Memory B cell (primary cell): ENCODE measurements at regions not wholly inside any gene's neighbourhood (a gene's known extent, or its start where the extent isn't known, plus 50 kb on each side); places are given as distances from the start of the nearest gene placed in this dataset.
"Not testable (repeated sequence)": the region's sequence is repeated elsewhere in the genome, so short reads cannot be mapped to it uniquely, and the experiment has no call there.

Experiments
- ATAC-seq: fragments of 150-1000 bp; cut with Tn5 transposase; 2 replicates; pipeline ENCODE4 v1.10.0; 2021; ENCODE audit warnings: low read depth, mild to moderate bottlenecking, moderate library complexity
- DNase-seq, 2 donors: peaks; one replicate each; pipeline ENCODE4 v3.0.0; 2022; ENCODE audit warnings: low spot score in 2 of 2
- H3K27ac Mint-ChIP-seq: one replicate; pipeline ENCODE4 v1.8.0; 2022; ENCODE audit warnings: mild to moderate bottlenecking, moderate library complexity, mixed read lengths
- H3K27me3 Mint-ChIP-seq: one replicate; pipeline ENCODE4 v1.8.0; 2022; ENCODE audit warnings: mixed read lengths
- H3K36me3 Mint-ChIP-seq: one replicate; pipeline ENCODE4 v1.8.0; 2022; ENCODE audit warnings: mild to moderate bottlenecking, mixed read lengths
- H3K4me1 Mint-ChIP-seq: one replicate; pipeline ENCODE4 v1.8.0; 2022; ENCODE audit warnings: mixed read lengths
- H3K4me3 Mint-ChIP-seq: one replicate; pipeline ENCODE4 v1.8.0; 2022; ENCODE audit warnings: mild to moderate bottlenecking, moderate library complexity, mixed read lengths
- H3K9me3 Mint-ChIP-seq: one replicate; pipeline ENCODE4 v1.8.0; 2022; ENCODE audit warnings: mixed read lengths

DNA sequence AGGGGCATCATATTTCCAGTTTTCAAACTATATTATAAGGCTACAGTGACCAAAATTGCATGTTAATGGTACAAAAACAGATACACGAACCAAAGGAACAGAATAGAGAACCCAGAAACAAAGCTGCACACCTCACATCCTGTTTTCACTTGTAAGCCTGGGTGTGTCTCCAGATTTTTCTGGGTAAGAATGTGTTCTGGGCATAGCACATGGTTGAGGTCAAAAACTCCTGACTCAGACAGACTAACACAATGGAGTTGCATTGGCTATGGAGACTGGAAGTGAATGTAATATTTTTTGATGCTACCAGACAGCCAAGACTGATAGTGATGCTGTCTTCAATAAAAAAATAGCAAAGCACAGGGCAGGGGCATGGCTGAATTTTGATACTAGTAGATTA lies 1175.2 kb downstream of the NXPH1 start:
- Mint-ChIP-seq H3K27me3 (no peaks in the 10 kb centered on the region), H3K36me3 (no peaks in the 10 kb centered on the region), H3K9me3 (peaks cover 2% of the 10 kb centered on the region), H3K4me3 (no peak overlapping the region), H3K27ac (no peak overlapping the region), H3K4me1 (no peaks in the 10 kb centered on the region)
- DNase-seq (no peak), ATAC-seq (no peak)

DNA sequence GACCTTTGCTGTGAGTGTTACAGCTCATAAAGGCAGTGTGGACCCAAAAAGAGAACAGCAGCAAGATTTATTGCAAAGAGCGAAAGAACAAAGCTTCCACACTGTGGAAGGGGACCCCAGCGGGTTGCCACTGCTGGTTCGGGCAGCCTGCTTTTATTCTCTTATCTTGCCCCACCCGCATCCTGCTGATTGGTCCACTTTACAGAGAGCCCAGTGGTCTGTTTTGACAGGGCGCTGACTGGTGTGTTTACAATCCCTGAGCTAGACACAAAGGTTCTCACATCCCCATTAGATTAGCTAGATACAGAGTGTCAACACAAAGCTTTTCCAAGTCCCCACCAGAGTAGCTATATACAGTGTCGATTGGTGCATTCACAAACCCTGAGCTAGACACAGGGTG lies 1187.5 kb downstream of the NXPH1 start:
- H3K9me3 Mint-ChIP-seq, H3K36me3 Mint-ChIP-seq, H3K27me3 Mint-ChIP-seq, H3K27ac Mint-ChIP-seq, H3K4me1 Mint-ChIP-seq, DNase-seq, ATAC-seq, H3K4me3 Mint-ChIP-seq: not testable (repeated sequence)

DNA sequence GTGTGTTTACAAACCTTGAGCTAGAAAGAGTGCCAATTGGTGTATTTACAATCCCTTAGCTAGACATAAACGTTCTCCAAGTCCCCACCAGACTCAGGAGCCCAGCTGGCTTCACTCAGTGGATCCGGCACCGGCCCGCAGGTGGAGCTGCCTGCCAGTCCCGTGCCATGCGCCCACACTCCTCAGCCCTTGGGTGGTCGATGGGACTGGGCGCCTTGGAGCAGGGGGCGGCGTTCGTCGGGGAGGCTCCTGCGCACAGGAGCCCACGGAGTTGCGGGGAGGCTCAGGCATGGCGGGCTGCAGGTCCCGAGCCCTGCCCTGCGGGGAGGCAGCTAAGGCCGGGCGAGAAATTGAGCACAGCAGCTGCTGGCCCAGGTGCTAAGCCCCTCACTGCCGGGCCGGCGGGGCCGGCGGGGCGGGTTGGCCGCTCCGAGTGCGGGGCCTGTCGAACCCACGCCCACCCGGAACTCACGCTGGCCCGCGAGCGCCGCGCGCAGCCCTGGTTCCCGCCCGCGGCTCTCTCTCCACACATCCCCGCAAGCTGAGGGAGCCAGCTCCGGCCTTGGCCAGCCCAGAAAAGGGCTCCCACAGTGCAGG lies 1188.0 kb downstream of the NXPH1 start:
- H3K27ac Mint-ChIP-seq, H3K4me3 Mint-ChIP-seq, H3K36me3 Mint-ChIP-seq, H3K27me3 Mint-ChIP-seq, ATAC-seq, H3K9me3 Mint-ChIP-seq, DNase-seq, H3K4me1 Mint-ChIP-seq: not testable (repeated sequence)

DNA sequence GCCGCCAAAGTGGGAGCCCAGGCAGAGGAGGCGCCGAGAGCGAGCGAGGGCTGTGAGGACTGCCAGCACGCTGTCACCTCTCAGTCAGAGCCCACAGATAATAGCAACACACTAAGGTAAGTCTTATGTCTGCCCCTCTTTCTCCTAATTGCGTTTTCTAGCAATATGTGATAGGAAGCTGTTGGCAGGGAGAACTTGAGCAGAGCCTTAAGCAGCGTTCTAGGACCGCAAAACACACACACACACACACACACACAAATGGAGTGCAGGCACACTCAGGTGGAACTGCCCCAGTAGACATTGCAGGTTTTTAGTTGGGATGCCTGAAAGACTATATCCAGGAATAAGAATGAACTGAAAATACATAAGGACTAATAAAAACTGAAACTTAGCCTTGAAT lies 1188.5 kb downstream of the NXPH1 start:
- Mint-ChIP-seq H3K4me1 (no peaks in the 10 kb centered on the region), H3K27me3 (no peaks in the 10 kb centered on the region), H3K4me3 (no peak overlapping the region), H3K27ac (no peak overlapping the region), H3K9me3 (peaks cover 7% of the 10 kb centered on the region), H3K36me3 (no peaks in the 10 kb centered on the region)
- DNase-seq (no peak), ATAC-seq (no peak)

DNA sequence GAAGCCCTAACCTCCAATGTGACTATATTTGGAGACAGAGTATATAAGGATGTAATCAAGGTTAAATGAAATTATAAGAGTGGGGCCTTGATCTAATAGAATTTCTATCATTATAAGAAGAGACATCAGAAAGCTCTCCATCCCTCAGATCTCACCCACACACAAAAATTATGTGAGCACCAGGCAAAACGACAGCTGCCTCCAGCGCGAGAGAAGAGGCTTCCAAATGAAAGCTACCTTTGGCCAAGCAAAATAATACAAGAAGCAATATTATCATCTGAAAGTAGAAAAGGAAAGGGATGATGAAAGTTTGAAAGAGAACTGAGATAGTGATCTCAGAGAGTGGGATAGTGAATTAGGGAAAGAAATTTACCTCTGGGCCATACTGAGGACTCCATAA lies 1192.5 kb downstream of the NXPH1 start:
- peaks cover 4% of the 10 kb centered on the region for H3K9me3 Mint-ChIP-seq
- H3K27ac Mint-ChIP-seq: no peak overlapping the region
- H3K36me3 Mint-ChIP-seq: no peaks in the 10 kb centered on the region
- DNase-seq (no peak), ATAC-seq (no peak)
- no peaks in the 10 kb centered on the region for H3K4me1 Mint-ChIP-seq
- no peaks in the 10 kb centered on the region for H3K27me3 Mint-ChIP-seq
- H3K4me3 Mint-ChIP-seq: no peak overlapping the region

DNA sequence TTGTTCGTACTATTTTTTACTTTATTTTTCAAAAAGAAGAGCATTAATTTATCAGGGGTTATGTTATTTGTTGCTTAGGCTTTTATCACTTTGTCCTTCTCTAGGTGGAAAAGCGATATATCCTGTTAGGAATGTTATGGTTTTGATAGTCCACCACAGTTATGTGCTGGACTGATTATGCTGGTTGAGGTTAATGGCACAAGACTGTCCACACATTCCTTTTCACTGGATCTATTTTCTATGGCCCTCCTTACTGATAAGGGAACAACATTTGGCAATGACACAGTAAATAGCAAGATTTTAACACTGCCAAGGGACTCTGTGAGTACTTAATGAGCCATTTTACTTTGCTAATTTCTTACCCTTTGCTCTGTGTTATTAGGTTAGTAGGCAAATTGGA lies 1212.3 kb downstream of the NXPH1 start:
- H3K4me1 Mint-ChIP-seq: no peaks in the 10 kb centered on the region
- H3K9me3 Mint-ChIP-seq: no peaks in the 10 kb centered on the region
- no peak for ATAC-seq

DNA sequence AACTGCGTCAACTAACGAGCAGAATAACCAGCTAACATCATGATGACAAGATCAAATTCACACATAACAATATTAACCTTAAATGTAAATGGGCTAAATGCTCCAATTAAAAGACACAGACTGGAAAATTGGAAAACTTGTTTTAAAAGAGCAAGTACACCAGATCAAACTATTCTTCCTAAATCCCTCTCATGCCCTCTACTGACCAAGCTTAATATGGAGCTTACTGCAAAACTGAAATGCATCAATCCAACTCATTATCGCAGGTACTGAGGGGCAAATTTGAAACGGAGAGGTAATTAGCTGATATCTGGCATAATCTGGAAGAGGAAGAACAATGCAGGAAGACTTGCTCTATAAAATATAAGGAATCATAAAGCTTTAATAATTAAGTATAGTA lies 1223.8 kb downstream of the NXPH1 start:
- Mint-ChIP-seq H3K27me3 (no peaks in the 10 kb centered on the region), H3K4me3 (no peak overlapping the region), H3K27ac (no peak overlapping the region), H3K36me3 (no peaks in the 10 kb centered on the region), H3K4me1 (no peaks in the 10 kb centered on the region), H3K9me3 (peaks cover 7% of the 10 kb centered on the region)
- no peak for ATAC-seq
- no peak for DNase-seq

More for the DNA sequence above, 1212.3 kb downstream of the NXPH1 start:
- no peak for DNase-seq
- Mint-ChIP-seq H3K4me3 (no peak overlapping the region), H3K27ac (no peak overlapping the region), H3K36me3 (no peaks in the 10 kb centered on the region), H3K27me3 (no peaks in the 10 kb centered on the region)

DNA sequence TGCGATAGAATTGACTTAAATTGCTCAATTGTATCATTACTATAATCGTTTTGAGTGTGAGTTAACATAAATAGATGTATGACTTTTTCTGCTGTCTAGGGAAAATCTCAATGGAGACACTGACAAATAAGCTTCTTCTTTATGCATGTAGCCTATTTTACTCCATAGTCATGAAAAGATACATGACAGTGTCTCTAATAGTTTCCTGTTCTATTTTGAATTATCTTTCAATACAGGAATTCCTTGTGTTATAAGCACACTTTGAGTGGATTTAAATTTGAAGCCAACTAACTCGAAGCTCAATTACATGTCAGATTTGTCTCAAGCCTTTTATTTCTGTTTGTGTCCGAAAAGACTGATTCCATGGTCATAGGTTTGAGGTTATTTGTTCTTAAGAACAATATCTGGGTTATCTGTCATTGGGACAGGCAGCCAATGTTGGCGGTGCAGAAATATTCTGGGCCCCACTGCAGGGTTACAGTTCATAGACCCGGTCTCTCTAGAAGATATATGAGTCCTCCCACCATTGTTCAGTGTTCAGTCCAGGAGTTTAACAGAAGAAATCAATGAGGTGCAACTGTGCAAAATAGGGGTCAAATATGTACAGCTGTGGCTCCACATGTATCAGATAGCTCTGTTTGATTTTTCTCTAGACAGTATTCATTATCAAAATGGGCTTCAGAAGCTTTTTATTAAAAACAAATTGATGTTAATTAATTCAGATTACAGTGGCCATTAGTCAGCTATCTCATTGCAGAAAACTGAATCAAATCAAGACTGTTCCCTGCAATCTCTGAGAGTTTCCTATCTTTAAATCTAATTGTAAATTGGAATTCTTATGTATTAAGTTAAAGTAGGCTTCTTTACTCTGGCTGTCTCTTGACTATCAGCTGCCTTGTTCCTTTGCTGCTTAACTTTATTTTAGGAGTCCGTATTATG lies 1238.8 kb downstream of the NXPH1 start:
- no peak for ATAC-seq
- no peak for DNase-seq
- H3K4me1 Mint-ChIP-seq: no peaks in the 10 kb centered on the region
- no peak overlapping the region for H3K27ac Mint-ChIP-seq
- no peak overlapping the region for H3K4me3 Mint-ChIP-seq
- H3K36me3 Mint-ChIP-seq: no peaks in the 10 kb centered on the region
- no peaks in the 10 kb centered on the region for H3K27me3 Mint-ChIP-seq
- no peaks in the 10 kb centered on the region for H3K9me3 Mint-ChIP-seq

DNA sequence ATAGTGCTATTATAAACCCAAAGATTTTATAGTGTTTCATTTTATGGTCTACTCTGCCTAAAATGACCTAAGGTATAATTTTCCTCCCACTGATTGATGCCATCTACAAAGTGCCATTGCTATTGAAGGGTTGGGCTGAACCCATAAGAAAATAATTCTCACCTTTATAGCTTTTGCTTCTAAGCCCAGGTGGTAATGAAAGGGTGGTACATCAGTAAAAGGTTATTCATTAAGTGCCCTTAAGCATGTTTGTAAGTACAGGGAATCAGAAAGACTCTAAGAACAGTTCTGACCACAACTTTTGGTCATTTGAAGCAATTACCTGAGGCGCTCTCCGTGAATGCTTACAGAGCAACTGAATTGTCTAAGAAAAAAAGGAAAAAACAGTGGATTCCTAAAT lies 1247.3 kb downstream of the NXPH1 start:
- Mint-ChIP-seq H3K9me3 (peaks cover 1% of the 10 kb centered on the region), H3K4me1 (no peaks in the 10 kb centered on the region), H3K4me3 (no peak overlapping the region), H3K27me3 (no peaks in the 10 kb centered on the region), H3K36me3 (no peaks in the 10 kb centered on the region), H3K27ac (no peak overlapping the region)
- ATAC-seq (no peak), DNase-seq (no peak)

DNA sequence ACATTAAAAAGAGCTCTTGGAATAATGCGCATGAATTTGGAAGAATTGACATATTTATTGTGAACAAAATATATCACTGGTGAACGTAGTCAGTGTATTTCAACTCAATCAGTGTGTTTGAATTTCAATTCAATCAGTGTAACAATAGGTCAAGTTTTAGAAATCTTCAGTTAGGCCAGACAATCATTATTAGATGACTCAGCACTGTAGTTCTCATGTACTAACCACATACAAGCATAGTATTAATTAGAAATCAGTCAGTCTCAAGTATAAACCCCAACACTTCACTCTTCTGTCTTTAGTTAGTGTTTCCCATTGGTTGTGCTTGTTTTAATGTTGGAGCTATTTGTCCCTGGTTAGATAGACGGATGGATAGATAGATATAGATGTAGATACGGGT lies 1247.9 kb downstream of the NXPH1 start:
- Mint-ChIP-seq H3K27ac (no peak overlapping the region), H3K4me1 (no peaks in the 10 kb centered on the region), H3K9me3 (peaks cover 1% of the 10 kb centered on the region), H3K4me3 (no peak overlapping the region), H3K36me3 (no peaks in the 10 kb centered on the region), H3K27me3 (no peaks in the 10 kb centered on the region)
- DNase-seq (no peak), ATAC-seq (no peak)

DNA sequence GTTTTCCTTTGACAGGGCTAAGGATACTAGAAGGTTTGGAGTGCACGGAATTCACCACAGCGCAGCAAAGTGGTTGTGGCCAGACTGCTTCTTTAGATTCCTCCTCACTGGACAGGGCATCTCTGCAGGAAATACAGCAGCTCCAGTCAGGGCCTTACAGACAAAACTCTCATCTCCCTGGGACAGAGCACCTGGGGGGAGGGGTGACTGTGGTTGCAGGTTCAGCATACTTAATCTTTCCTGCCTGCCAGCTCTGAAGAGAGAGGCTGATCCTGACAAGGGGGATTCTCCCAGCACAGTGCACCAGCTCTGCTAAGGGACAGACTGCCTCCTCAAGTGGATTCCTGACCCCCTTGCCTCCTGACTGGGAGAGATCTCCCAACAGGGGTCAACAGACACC lies 1257.9 kb downstream of the NXPH1 start:
- Mint-ChIP-seq H3K36me3 (no peaks in the 10 kb centered on the region), H3K27ac (no peak overlapping the region), H3K27me3 (no peaks in the 10 kb centered on the region), H3K4me1 (no peaks in the 10 kb centered on the region), H3K9me3 (no peaks in the 10 kb centered on the region), H3K4me3 (no peak overlapping the region)
- ATAC-seq (no peak), DNase-seq (no peak)

DNA sequence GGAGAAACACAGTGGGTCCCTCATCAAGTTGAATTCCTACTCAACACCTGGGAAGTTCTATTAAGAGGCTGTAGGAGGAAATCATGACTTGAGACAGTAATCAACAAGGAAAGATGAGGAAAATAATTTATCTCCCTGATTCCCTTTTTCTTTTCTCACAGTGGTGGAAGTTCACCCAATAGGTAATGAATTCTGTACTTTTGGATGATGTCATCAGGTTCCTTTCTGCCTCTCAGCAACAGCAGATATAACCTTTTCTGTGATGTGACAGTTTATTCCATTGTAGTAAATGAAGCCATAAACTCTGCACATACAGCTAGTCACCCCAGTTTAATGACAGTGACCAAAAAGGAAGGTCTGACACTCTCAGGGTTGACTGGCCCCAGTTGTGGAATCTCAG lies 1265.0 kb downstream of the NXPH1 start:
- Mint-ChIP-seq H3K36me3 (no peaks in the 10 kb centered on the region), H3K27me3 (no peaks in the 10 kb centered on the region), H3K4me1 (no peaks in the 10 kb centered on the region), H3K27ac (no peak overlapping the region), H3K9me3 (peaks cover 3% of the 10 kb centered on the region), H3K4me3 (no peak overlapping the region)
- DNase-seq: no peak
- no peak for ATAC-seq

DNA sequence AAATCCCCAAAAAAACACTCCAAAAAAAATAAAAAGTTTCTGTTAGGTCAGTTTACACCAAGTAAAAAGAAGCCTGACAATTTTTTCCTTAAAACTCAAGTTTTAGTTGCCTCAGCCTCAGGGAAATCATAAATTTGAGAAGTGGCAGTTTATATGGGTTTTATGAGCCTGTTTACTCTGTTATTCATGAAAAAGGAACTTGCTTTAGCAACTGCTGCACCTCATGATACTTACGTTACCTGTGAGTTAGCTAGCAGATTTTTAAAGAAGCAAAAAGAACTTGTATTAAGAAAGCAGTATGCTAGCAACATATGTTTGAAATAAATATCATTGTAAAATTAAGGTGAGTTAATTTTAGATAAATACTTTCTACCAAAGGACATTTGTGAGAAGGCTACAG lies 1264.5 kb upstream of the PHF14 start:
- DNase-seq (no peak), ATAC-seq (no peak)
- Mint-ChIP-seq H3K27ac (no peak overlapping the region), H3K4me1 (no peaks in the 10 kb centered on the region), H3K4me3 (no peak overlapping the region), H3K27me3 (no peaks in the 10 kb centered on the region), H3K9me3 (no peaks in the 10 kb centered on the region), H3K36me3 (no peaks in the 10 kb centered on the region)

DNA sequence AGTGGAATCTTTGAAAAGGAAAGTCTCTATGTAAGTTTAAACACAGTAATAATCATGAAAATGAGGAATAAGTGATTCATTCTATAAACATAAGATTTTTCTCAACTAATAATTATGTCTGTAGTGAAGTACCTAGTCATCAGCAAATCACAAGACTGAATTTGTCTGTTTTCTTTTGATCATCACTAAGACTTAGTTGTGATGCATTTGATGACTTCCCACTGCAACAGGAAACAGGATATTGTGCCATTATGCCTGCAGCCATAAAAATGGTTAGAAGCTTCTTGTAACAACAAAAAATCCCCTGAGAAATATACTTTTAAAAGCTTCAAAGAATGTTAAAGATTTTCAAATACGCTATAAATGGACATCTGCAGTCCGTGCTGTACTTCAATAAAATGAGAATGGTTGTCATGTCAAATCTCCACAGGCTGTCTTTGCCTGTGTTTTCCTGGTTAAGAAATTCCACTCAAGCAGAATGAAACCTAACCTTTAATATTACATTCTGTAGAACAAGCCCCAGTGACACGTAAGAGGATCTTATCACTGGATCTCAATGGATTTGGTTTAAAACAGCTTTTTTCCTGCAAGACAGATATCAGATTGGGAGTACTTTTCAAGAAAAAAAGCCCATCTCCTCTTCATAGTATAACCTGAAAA lies 1262.3 kb upstream of the PHF14 start:
- Mint-ChIP-seq H3K9me3 (peaks cover 1% of the 10 kb centered on the region), H3K36me3 (no peaks in the 10 kb centered on the region), H3K27me3 (no peaks in the 10 kb centered on the region), H3K4me1 (no peaks in the 10 kb centered on the region), H3K4me3 (no peak overlapping the region), H3K27ac (no peak overlapping the region)
- DNase-seq (no peak), ATAC-seq (no peak)
